DND-41 (cell line): ENCODE measurements at regions not wholly inside any gene's neighbourhood (a gene's known extent, or its start where the extent isn't known, plus 50 kb on each side); places are given as distances from the start of the nearest gene placed in this dataset.

Experiments used
- CTCF ChIP-seq: IDR thresholded peaks from 2 replicates; pipeline ENCODE4 v1.5.1; 2012; ENCODE audit warnings: borderline replicate concordance, low read length, moderate library complexity, mild to moderate bottlenecking; ENCODE audit not compliant: poor library complexity, severe bottlenecking; ENCODE audit errors: extremely low read depth
- EZH2 ChIP-seq: IDR thresholded peaks from 3 replicates; pipeline ENCODE4 v1.6.1; 2012; ENCODE audit warnings: borderline replicate concordance, low read depth, mild to moderate bottlenecking, moderate library complexity, low read length, inconsistent platforms; ENCODE audit not compliant: severe bottlenecking

DNA sequence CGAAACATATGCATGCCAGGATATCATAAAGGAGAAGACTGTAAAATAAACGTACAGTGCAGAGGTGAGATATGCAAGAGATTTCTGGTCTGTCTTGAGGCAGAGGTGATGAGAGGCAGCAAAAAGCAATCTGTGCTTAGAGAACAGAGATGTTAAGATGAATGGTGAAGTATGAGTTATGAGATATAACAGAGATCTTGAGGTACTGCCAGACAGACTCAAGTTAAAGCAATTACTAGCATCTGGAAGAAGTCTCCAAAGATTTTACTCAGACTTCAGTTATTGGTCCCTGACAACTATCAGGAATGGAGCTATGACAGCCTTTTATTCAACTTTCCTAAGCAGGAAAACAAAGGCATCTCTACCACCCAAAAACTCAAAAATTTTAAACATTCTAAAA lies 122.8 kb upstream of the DST start:
- no peak for TF ChIP-seq CTCF
- no peak for TF ChIP-seq EZH2
